BJ (cell line): ENCODE measurements at regions not wholly inside any gene's neighbourhood (a gene's known extent, or its start where the extent isn't known, plus 50 kb on each side); places are given as distances from the start of the nearest gene placed in this dataset.

Source experiments
- CTCF ChIA-PET: fragments of 350-600 bp; formaldehyde crosslinking; extraction: SDS; loops from one replicate; lab custom pipeline; 2021; ENCODE audit warnings: antibody characterized with exemption, inconsistent platforms; lab: Yijun Ruan, JAX
- POLR2A ChIA-PET: fragments of 300-600 bp; sonication (Branson Sonifier 250); formaldehyde crosslinking; extraction: SDS; loops from one replicate; lab custom pipeline; 2021; ENCODE audit warnings: antibody characterized with exemption; lab: Charles Lee
- DNase-seq: peaks from one replicate; pipeline ENCODE4 v3.0.0-alpha.2; 2011; ENCODE audit warnings: low read depth
- H3K27me3 ChIP-seq: 2 replicates; pipeline ENCODE4 v1.6.0; 2011; ENCODE audit warnings: low read length; ENCODE audit not compliant: control insufficient read depth, insufficient read depth
- H3K36me3 ChIP-seq: 2 replicates; pipeline ENCODE4 v1.5.1; 2011; ENCODE audit warnings: low read length; ENCODE audit not compliant: control insufficient read depth, insufficient read depth
- H3K4me3 ChIP-seq: 2 replicates; pipeline ENCODE4 v1.5.1; 2011; ENCODE audit warnings: low read depth, mild to moderate bottlenecking, control low read depth, low read length
- TF ChIP-seq, protein P1 (sequence below): IDR thresholded peaks from 2 replicates; pipeline ENCODE4 v1.5.1; 2011; ENCODE audit warnings: low read depth, mild to moderate bottlenecking, control low read depth, inconsistent platforms, low read length, moderate library complexity; ENCODE audit not compliant: insufficient read depth

DNA sequence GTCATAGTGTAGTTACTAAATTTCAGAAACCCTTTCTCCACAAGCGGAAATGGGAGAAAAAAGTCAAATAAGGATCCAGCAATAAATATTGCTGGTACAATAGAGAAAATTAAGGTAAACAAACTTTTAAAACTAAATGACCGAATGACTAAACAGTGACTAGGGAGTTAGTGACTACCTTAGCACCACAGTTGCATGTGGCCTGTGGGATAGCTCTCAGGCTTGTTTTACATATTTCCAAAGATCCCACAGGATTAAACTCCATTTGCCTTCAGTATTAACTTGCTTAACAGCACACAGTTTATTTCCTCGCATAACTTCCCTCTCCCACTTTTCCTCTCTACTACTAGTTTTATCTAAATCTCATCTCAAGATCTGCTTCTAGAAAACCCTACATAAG lies 824.3 kb upstream of the KLHL1 start:
- ChIA-PET CTCF (no interaction called here), POLR2A (no interaction called here)
- no peaks in the 10 kb centered on the region for H3K36me3 ChIP-seq
- no peak overlapping the region for H3K4me3 ChIP-seq
- no peaks in the 10 kb centered on the region for H3K27me3 ChIP-seq
- no peak for DNase-seq
- TF ChIP-seq, protein P1, sequence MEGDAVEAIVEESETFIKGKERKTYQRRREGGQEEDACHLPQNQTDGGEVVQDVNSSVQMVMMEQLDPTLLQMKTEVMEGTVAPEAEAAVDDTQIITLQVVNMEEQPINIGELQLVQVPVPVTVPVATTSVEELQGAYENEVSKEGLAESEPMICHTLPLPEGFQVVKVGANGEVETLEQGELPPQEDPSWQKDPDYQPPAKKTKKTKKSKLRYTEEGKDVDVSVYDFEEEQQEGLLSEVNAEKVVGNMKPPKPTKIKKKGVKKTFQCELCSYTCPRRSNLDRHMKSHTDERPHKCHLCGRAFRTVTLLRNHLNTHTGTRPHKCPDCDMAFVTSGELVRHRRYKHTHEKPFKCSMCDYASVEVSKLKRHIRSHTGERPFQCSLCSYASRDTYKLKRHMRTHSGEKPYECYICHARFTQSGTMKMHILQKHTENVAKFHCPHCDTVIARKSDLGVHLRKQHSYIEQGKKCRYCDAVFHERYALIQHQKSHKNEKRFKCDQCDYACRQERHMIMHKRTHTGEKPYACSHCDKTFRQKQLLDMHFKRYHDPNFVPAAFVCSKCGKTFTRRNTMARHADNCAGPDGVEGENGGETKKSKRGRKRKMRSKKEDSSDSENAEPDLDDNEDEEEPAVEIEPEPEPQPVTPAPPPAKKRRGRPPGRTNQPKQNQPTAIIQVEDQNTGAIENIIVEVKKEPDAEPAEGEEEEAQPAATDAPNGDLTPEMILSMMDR, result no peak

GRCh38 chr13:70923863-70924752 lies 815.9 kb upstream of the KLHL1 start:
- H3K36me3 ChIP-seq, result no peaks in the 10 kb centered on the region
- H3K4me3 ChIP-seq, result no peak overlapping the region
- CTCF ChIA-PET, result no interaction called here

GRCh38 chr13:70911286-70911685 lies 803.0 kb upstream of the KLHL1 start:
- ChIA-PET CTCF (no interaction called here), POLR2A (no interaction called here)

More at GRCh38 chr13:70923863-70924752, 815.9 kb upstream of the KLHL1 start:
- DNase-seq, result no peak
- POLR2A ChIA-PET, result no interaction called here
- TF ChIP-seq, protein P1, result no peak
- H3K27me3 ChIP-seq, result no peaks in the 10 kb centered on the region

DNA sequence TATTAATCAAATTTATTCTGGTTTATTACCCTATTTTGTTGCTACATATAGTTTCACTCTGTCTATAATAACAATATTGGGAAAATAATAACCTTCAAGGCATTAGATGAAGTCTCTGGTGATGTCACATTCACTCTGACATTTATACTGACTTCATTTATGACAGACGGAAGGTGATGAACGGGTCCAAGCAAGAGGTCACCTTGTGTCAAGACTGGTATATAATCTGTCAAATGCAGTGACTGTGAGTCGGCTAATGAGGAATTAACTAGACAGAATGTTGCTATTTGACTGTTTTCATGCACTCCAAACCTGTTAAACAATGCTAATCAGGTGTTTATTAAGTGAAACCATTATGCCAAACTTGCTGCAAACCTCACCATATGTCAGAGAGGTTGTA lies 800.5 kb upstream of the KLHL1 start:
- H3K27me3 ChIP-seq, result no peaks in the 10 kb centered on the region
- no peaks in the 10 kb centered on the region for H3K36me3 ChIP-seq
- ChIA-PET CTCF (no interaction called here), POLR2A (no interaction called here)
- DNase-seq, result no peak
- no peak overlapping the region for H3K4me3 ChIP-seq
- TF ChIP-seq, protein P1, result no peak

More at GRCh38 chr13:70911286-70911685, 803.0 kb upstream of the KLHL1 start:
- DNase-seq, result no peak
- TF ChIP-seq, protein P1, result no peak
- H3K4me3 ChIP-seq, result no peak overlapping the region
- no peaks in the 10 kb centered on the region for H3K27me3 ChIP-seq
- no peaks in the 10 kb centered on the region for H3K36me3 ChIP-seq

DNA sequence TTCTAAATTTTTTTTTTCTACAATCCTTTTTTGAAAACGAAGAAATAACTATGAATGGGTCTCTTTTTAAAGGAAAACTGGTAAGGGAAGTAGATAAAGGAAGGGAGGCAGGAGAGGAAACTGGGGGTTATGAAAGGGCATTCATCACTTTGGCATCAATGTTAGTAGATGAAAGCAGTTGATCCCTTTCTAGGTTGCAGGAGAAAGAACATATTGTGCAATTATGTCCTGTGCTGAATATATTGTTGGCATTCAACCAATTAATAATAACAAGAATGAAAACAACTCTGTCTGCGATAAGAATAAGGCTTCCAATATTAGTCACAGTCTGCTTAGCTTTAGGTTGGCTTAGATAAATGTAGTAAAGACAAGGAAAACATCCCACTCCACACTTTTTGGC lies 796.8 kb upstream of the KLHL1 start:
- ChIA-PET CTCF (no interaction called here), POLR2A (no interaction called here)
- no peak for DNase-seq
- TF ChIP-seq, protein P1, result no peak
- Histone ChIP-seq H3K36me3 (no peaks in the 10 kb centered on the region), H3K4me3 (no peak overlapping the region), H3K27me3 (no peaks in the 10 kb centered on the region)
